Spleen (tissue), 11 donors: ENCODE measurements at regions not wholly inside any gene's neighbourhood (a gene's known extent, or its start where the extent isn't known, plus 50 kb on each side); places are given as distances from the start of the nearest gene placed in this dataset.

Experiments
- DNase-seq: peaks from one replicate; pipeline ENCODE4 v3.0.0-alpha.2; 2020
- H3K27ac ChIP-seq, 8 donors: fragments of 200-600 bp; sonication (generic) in 7 of 8; 1 replicate in 4 of 8; 2 replicates in 4 of 8; pipeline versions ENCODE4 v1.5.0 to v1.8.0; 2016 to 2021; ENCODE audit warnings: inconsistent platforms in 4 of 8, mild to moderate bottlenecking in 4 of 8, moderate library complexity in 1 of 8
- H3K27me3 ChIP-seq, 7 donors: fragments of 200-600 bp; sonication (generic) in 6 of 7; replicated peaks in 1 of 7; 1 replicate in 4 of 7; 2 replicates in 3 of 7; pipeline versions ENCODE4 v1.5.0 to v1.8.0; 2016 to 2021; ENCODE audit warnings: inconsistent platforms in 3 of 7, mild to moderate bottlenecking in 1 of 7
- H3K36me3 ChIP-seq, 6 donors: fragments of 200-600 bp; sonication (generic) in 5 of 6; 1 replicate in 4 of 6; 2 replicates in 2 of 6; pipeline versions ENCODE4 v1.5.0 to v1.8.0; 2016 to 2021; ENCODE audit warnings: inconsistent platforms in 2 of 6
- H3K4me1 ChIP-seq, 6 donors: fragments of 200-600 bp; sonication (generic) in 5 of 6; 1 replicate in 3 of 6; 2 replicates in 3 of 6; pipeline versions ENCODE4 v1.5.0 to v1.8.0; 2016 to 2021; ENCODE audit warnings: inconsistent platforms in 3 of 6
- H3K4me3 ChIP-seq, 8 donors: fragments of 200-600 bp; sonication (generic) in 7 of 8; 1 replicate in 4 of 8; 2 replicates in 4 of 8; pipeline versions ENCODE4 v1.5.0 to v1.8.0; 2016 to 2021; ENCODE audit warnings: inconsistent platforms in 4 of 8, mild to moderate bottlenecking in 4 of 8, moderate library complexity in 2 of 8
- H3K9me3 ChIP-seq, 8 donors: fragments of 200-600 bp; sonication (generic) in 7 of 8; 1 replicate in 4 of 8; 2 replicates in 4 of 8; pipeline versions ENCODE4 v1.5.0 to v1.8.0; 2016 to 2021; ENCODE audit warnings: inconsistent platforms in 4 of 8
- CTCF ChIP-seq, 11 experiments: fragments of 200-600 bp in 7 of 11; fragments of 450-650 bp in 4 of 11; sonication (generic) in 4 of 11; IDR thresholded peaks in 8 of 11; conservative IDR thresholded peaks in 3 of 11; 1 replicate in 7 of 11; 2 replicates in 4 of 11; pipeline versions ENCODE4 v1.4.0 to v1.8.0; 2016 to 2021; ENCODE audit warnings: antibody characterized with exemption in 11 of 11, inconsistent platforms in 4 of 11, mild to moderate bottlenecking in 1 of 11
- POLR2A ChIP-seq, 3 donors: fragments of 450-650 bp; IDR thresholded peaks; one replicate each; pipeline ENCODE4 v1.5.1; 2017; ENCODE audit warnings: antibody characterized with exemption in 3 of 3, mild to moderate bottlenecking in 1 of 3
- POLR2AphosphoS5 ChIP-seq, 3 donors: sonication (generic); formaldehyde crosslinking; IDR thresholded peaks; one replicate each; pipeline ENCODE4 v1.5.1; 2017; ENCODE audit warnings: antibody characterized with exemption in 3 of 3
- WGBS, 5 donors: extraction: QIAGEN DNeasy Blood & Tissue Kit in 3 of 5; methylation state at CpG; one replicate each; pipeline versions ENCODE4 v1.1.5 to v1.1.7; 2013 to 2018; 5-methylcytosine and 5-hydroxymethylcytosine counted together
- intact Hi-C: fragments of 100-400 bp; cut with DNase I; formaldehyde crosslinking; loops from one replicate; pipeline ENCODE4 v1.15.0; 2023; ENCODE audit warnings: low total_unique reads
- donor health status: healthy with polysubstance abuse.
- donor health status: DM: no; HTN: no; CAD: no; lungs with moderate emphysema.
- donor health status: DM: no; HTN: no; CAD: no.
- donor health status: Bipolar disorder and iron deficiency.
- donor health status: healthy.
- donor health status: DM: no; HTN: no; CAD: no.
- donor health status: DM: yes; HTN: yes; CAD: no.

- WGBS, 5 donors: 73 to 88% (median 85%) methylated on average over 10 of the region's 10 CpGs
- Histone ChIP-seq H3K4me3 (no peak overlapping the region), H3K36me3 (no peaks in the 10 kb centered on the region), H3K9me3 (peaks cover 0 to 15% (median 10%) of the 10 kb centered on the region in 8 donors), H3K27me3 (no peaks in the 10 kb centered on the region), H3K27ac (no peak overlapping the region), H3K4me1 (peaks cover 0 to 12% (median 0%) of the 10 kb centered on the region in 6 donors)
- intact Hi-C loops: no loop called here
- TF ChIP-seq CTCF (IDR thresholded peaks at IDR 0.05 in 8 of 11, conservative IDR thresholded peaks at IDR 0.05 in 3 of 11): no peak
- no peak for TF ChIP-seq POLR2AphosphoS5 (IDR thresholded peaks at IDR 0.05)
- no peak for TF ChIP-seq POLR2A (IDR thresholded peaks at IDR 0.05)
- DNase-seq: no peak
Observed at GRCh38 chr5:103366918-103367549, 108.5 kb downstream of the MACIR start.

- peaks cover 0 to 15% (median 10%) of the 10 kb centered on the region in 8 donors for H3K9me3 ChIP-seq
- H3K36me3 ChIP-seq: no peaks in the 10 kb centered on the region
- TF ChIP-seq CTCF (IDR thresholded peaks at IDR 0.05 in 8 of 11, conservative IDR thresholded peaks at IDR 0.05 in 3 of 11) (no peak), POLR2A (IDR thresholded peaks at IDR 0.05) (no peak)
- intact Hi-C loops: no loop called here
- 77 to 92% (median 82%) methylated on average over 2 of the region's 2 CpGs for WGBS, 5 donors
- no peak overlapping the region for H3K27ac ChIP-seq
- H3K4me1 ChIP-seq: no peaks in the 10 kb centered on the region
- H3K4me3 ChIP-seq: no peak overlapping the region
- H3K27me3 ChIP-seq: no peaks in the 10 kb centered on the region
- no peak for DNase-seq
Observed at GRCh38 chr5:103364074-103364473, 105.5 kb downstream of the MACIR start.

GRCh38 chr5:103362211-103362610, 103.6 kb downstream of the MACIR start:
- H3K4me1 ChIP-seq: peaks cover 0 to 3% (median 0%) of the 10 kb centered on the region in 6 donors
- H3K9me3 ChIP-seq: no peaks in the 10 kb centered on the region
- H3K27me3 ChIP-seq: no peaks in the 10 kb centered on the region
- WGBS, 5 donors: 71 to 87% (median 82%) methylated on average over 3 of the region's 3 CpGs
- intact Hi-C loops: no loop called here
- H3K27ac ChIP-seq: no peak overlapping the region
- no peaks in the 10 kb centered on the region for H3K36me3 ChIP-seq
- DNase-seq: no peak
- H3K4me3 ChIP-seq: no peak overlapping the region
- TF ChIP-seq POLR2AphosphoS5 (IDR thresholded peaks at IDR 0.05) (no peak), CTCF (IDR thresholded peaks at IDR 0.05 in 8 of 11, conservative IDR thresholded peaks at IDR 0.05 in 3 of 11) (no peak), POLR2A (IDR thresholded peaks at IDR 0.05) (no peak)

- intact Hi-C loops: no loop called here
- no peak for DNase-seq
- Histone ChIP-seq H3K36me3 (no peaks in the 10 kb centered on the region), H3K4me3 (no peak overlapping the region), H3K27ac (no peak overlapping the region), H3K27me3 (no peaks in the 10 kb centered on the region), H3K9me3 (no peaks in the 10 kb centered on the region), H3K4me1 (peaks cover 0 to 8% (median 1%) of the 10 kb centered on the region in 6 donors)
- TF ChIP-seq POLR2A (IDR thresholded peaks at IDR 0.05): no peak
Observed at GRCh38 chr5:103360475-103360874, 101.9 kb downstream of the MACIR start.
